Astrocyte (in vitro differentiated cells and primary cell): ENCODE measurements at regions not wholly inside any gene's neighbourhood (a gene's known extent, or its start where the extent isn't known, plus 50 kb on each side); places are given as distances from the start of the nearest gene placed in this dataset.

Source experiments
- DNase-seq: peaks from one replicate; pipeline ENCODE4 v3.0.0-alpha.2; 2010; ENCODE audit warnings: low read depth
- FAIRE-seq: peaks from 2 replicates; lab custom pipeline; 2011; peaks lifted over from hg19 to GRCh38; lab: Jason Lieb, UNC
- H2AFZ ChIP-seq: 2 replicates; pipeline ENCODE4 v1.6.0; 2012; ENCODE audit warnings: low read depth, low read length, inconsistent platforms
- H3K27ac ChIP-seq: 2 replicates; pipeline ENCODE4 v1.5.1; 2011; ENCODE audit warnings: low read depth, low read length, inconsistent platforms
- H3K27me3 ChIP-seq: 2 replicates; pipeline ENCODE4 v1.6.0; 2011; ENCODE audit warnings: low read length, inconsistent platforms; ENCODE audit not compliant: insufficient read depth
- H3K36me3 ChIP-seq: 2 replicates; pipeline ENCODE4 v1.5.1; 2011; ENCODE audit warnings: low read length, inconsistent platforms; ENCODE audit not compliant: insufficient read depth
- H3K4me1 ChIP-seq: 2 replicates; pipeline ENCODE4 v1.5.1; 2011; ENCODE audit warnings: low read length, inconsistent platforms; ENCODE audit not compliant: insufficient read depth
- H3K4me2 ChIP-seq: 2 replicates; pipeline ENCODE4 v1.6.0; 2012; ENCODE audit warnings: low read length, inconsistent platforms
- H3K4me3 ChIP-seq: 2 replicates; pipeline ENCODE4 v1.5.1; 2011; ENCODE audit warnings: low read depth, mild to moderate bottlenecking, low read length, inconsistent platforms; ENCODE audit not compliant: insufficient read depth
- H3K79me2 ChIP-seq: 2 replicates; pipeline ENCODE4 v1.6.0; 2012; ENCODE audit warnings: mild to moderate bottlenecking, low read length, inconsistent platforms; ENCODE audit not compliant: insufficient read depth
- H3K9ac ChIP-seq: 2 replicates; pipeline ENCODE4 v1.6.0; 2012; ENCODE audit warnings: mild to moderate bottlenecking, low read length, inconsistent platforms
- H3K9me3 ChIP-seq: 2 replicates; pipeline ENCODE4 v1.5.1; 2012; ENCODE audit warnings: low read depth, mild to moderate bottlenecking, low read length, inconsistent platforms; ENCODE audit not compliant: insufficient read depth
- H4K20me1 ChIP-seq: 2 replicates; pipeline ENCODE4 v1.6.0; 2012; ENCODE audit warnings: low read length, inconsistent platforms; ENCODE audit not compliant: insufficient read depth
- H3K27ac Mint-ChIP-seq: one replicate; pipeline ENCODE4 v1.8.0; 2021; ENCODE audit warnings: mild to moderate bottlenecking, mixed read lengths; ENCODE audit not compliant: unreplicated experiment
- H3K27me3 Mint-ChIP-seq: one replicate; pipeline ENCODE4 v1.8.0; 2021; ENCODE audit warnings: low read depth, mixed read lengths; ENCODE audit not compliant: unreplicated experiment
- H3K36me3 Mint-ChIP-seq: one replicate; pipeline ENCODE4 v1.8.0; 2021; ENCODE audit warnings: low read depth, mixed read lengths; ENCODE audit not compliant: unreplicated experiment
- H3K4me1 Mint-ChIP-seq: one replicate; pipeline ENCODE4 v1.8.0; 2021; ENCODE audit warnings: low read depth, mixed read lengths; ENCODE audit not compliant: unreplicated experiment
- H3K4me3 Mint-ChIP-seq: one replicate; pipeline ENCODE4 v1.8.0; 2021; ENCODE audit warnings: mild to moderate bottlenecking, moderate library complexity, mixed read lengths; ENCODE audit not compliant: unreplicated experiment
- H3K9me3 Mint-ChIP-seq: one replicate; pipeline ENCODE4 v1.8.0; 2021; ENCODE audit warnings: mild to moderate bottlenecking, mixed read lengths; ENCODE audit not compliant: unreplicated experiment
- EZH2 ChIP-seq: IDR thresholded peaks from 2 replicates; pipeline ENCODE4 v1.6.1; 2012; ENCODE audit warnings: mild to moderate bottlenecking, low read length, inconsistent platforms; ENCODE audit not compliant: insufficient read depth
- TF ChIP-seq, protein P1 (sequence below): IDR thresholded peaks from 2 replicates; pipeline ENCODE4 v1.5.1; 2011; ENCODE audit warnings: low read depth, mild to moderate bottlenecking, inconsistent platforms, low read length, moderate library complexity; ENCODE audit not compliant: insufficient read depth

DNA sequence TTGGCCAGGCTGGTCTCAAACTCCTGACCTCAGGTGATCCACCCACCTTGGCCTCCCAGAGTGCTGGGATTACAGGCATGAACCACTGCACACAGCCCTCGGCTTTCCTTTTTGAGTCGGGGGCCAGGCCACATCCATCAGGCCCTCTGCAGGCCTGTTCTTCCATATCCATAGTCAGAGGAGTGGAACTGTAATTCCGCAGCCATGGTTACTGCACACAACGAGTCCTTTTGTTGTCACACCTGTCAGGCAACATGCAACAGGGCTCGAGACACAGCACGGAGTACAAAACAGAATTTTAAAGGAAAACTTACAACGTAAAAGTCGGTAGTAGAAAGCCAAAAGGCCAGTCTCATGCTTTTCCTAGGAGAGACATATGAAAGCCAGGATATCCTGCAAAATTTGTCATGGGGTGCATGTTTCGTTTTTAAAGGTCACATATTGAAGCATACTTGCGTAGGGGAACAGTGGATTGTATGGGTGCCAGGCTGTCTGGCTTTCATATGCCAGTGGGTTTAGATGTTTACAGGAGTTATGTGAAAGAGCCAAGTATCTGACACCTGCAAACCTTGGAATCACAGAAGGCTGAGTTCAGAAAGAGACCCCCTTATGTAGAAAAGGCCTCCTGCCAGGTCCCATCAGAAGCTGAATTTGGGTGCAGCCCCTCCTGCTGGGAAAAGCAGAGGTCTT lies 63.2 kb upstream of the LPP start:
- Mint-ChIP-seq H3K27ac (no peak overlapping the region), H3K4me3 (no peak overlapping the region), H3K27me3 (peaks cover 7% of the 10 kb centered on the region), H3K4me1 (no peaks in the 10 kb centered on the region), H3K36me3 (no peaks in the 10 kb centered on the region), H3K9me3 (no peaks in the 10 kb centered on the region)
- no peak overlapping the region for H3K9ac ChIP-seq
- H3K4me1 ChIP-seq, result no peaks in the 10 kb centered on the region
- H4K20me1 ChIP-seq, result no peaks in the 10 kb centered on the region
- H2AFZ ChIP-seq, result no peak overlapping the region
- no peak overlapping the region for H3K4me3 ChIP-seq
- no peak overlapping the region for H3K27ac ChIP-seq
- H3K9me3 ChIP-seq, result no peaks in the 10 kb centered on the region
- H3K4me2 ChIP-seq, result no peak overlapping the region
- no peaks in the 10 kb centered on the region for H3K36me3 ChIP-seq
- no peaks in the 10 kb centered on the region for H3K79me2 ChIP-seq
- DNase-seq (no peak), FAIRE-seq (no peak)
- TF ChIP-seq EZH2, result no peak
- TF ChIP-seq, protein P1, sequence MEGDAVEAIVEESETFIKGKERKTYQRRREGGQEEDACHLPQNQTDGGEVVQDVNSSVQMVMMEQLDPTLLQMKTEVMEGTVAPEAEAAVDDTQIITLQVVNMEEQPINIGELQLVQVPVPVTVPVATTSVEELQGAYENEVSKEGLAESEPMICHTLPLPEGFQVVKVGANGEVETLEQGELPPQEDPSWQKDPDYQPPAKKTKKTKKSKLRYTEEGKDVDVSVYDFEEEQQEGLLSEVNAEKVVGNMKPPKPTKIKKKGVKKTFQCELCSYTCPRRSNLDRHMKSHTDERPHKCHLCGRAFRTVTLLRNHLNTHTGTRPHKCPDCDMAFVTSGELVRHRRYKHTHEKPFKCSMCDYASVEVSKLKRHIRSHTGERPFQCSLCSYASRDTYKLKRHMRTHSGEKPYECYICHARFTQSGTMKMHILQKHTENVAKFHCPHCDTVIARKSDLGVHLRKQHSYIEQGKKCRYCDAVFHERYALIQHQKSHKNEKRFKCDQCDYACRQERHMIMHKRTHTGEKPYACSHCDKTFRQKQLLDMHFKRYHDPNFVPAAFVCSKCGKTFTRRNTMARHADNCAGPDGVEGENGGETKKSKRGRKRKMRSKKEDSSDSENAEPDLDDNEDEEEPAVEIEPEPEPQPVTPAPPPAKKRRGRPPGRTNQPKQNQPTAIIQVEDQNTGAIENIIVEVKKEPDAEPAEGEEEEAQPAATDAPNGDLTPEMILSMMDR, result no peak
- no peaks in the 10 kb centered on the region for H3K27me3 ChIP-seq

DNA sequence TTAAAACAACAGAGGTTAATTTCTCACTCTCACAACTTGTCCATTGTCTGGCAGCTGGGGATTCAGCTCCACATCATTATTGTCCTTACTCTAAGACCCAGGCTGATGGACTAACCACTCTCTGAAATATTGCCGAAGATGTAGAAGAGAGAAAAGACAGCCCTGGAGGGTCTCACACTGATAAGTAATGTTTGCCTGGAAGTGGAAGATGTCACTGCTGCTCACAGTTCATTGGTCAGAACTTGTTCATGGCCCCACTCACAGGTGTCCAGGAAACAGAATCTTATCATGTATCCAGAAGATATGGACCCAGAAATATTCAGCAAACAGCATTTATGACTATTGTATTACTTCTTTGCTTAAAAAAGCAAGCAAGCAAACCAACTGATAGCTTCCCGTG lies 62.2 kb upstream of the LPP start:
- no peak overlapping the region for H3K27ac Mint-ChIP-seq
- H3K4me1 Mint-ChIP-seq, result no peaks in the 10 kb centered on the region
- Histone ChIP-seq H3K4me3 (no peak overlapping the region), H3K4me1 (no peaks in the 10 kb centered on the region), H3K79me2 (no peaks in the 10 kb centered on the region), H3K36me3 (no peaks in the 10 kb centered on the region), H3K27me3 (no peaks in the 10 kb centered on the region), H3K27ac (no peak overlapping the region), H4K20me1 (no peaks in the 10 kb centered on the region), H2AFZ (no peak overlapping the region), H3K9me3 (no peaks in the 10 kb centered on the region), H3K4me2 (no peak overlapping the region), H3K9ac (no peak overlapping the region)
- no peak for TF ChIP-seq EZH2
- TF ChIP-seq, protein P1, result no peak
- no peaks in the 10 kb centered on the region for H3K9me3 Mint-ChIP-seq
- FAIRE-seq (no peak), DNase-seq (no peak)
- H3K36me3 Mint-ChIP-seq, result no peaks in the 10 kb centered on the region
- H3K4me3 Mint-ChIP-seq, result no peak overlapping the region
- peaks cover 7% of the 10 kb centered on the region for H3K27me3 Mint-ChIP-seq

DNA sequence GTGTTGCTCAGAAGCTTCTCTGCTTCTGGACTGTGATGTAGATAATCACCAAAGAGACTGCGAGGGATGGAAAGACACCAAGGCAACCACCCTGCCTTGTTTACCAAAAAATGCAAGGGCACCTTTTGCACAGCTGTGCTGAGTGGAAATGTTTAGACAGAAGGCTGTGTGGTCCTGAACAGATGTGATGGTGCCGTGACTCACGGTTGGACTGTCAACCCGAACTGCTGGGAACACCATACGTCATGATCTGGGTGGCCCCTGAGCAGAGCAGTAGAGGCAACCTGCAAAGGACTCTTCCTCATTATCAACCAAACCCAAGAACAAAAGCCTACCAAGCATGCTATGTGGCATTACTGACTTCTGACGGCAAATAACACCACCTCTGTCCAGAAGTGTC lies 61.3 kb upstream of the LPP start:
- DNase-seq, result no peak
- Histone ChIP-seq H3K27me3 (no peaks in the 10 kb centered on the region), H3K79me2 (no peaks in the 10 kb centered on the region), H3K9me3 (no peaks in the 10 kb centered on the region), H3K4me1 (no peaks in the 10 kb centered on the region), H3K27ac (no peak overlapping the region), H2AFZ (peak overlapping the region; percentile 9), H3K4me3 (no peak overlapping the region), H4K20me1 (no peaks in the 10 kb centered on the region), H3K4me2 (no peak overlapping the region), H3K36me3 (no peaks in the 10 kb centered on the region), H3K9ac (no peak overlapping the region)
- Mint-ChIP-seq H3K27me3 (peaks cover 7% of the 10 kb centered on the region), H3K4me3 (no peak overlapping the region), H3K9me3 (no peaks in the 10 kb centered on the region), H3K36me3 (no peaks in the 10 kb centered on the region), H3K27ac (no peak overlapping the region), H3K4me1 (no peaks in the 10 kb centered on the region)
- no peak for FAIRE-seq
- no peak for TF ChIP-seq EZH2
- TF ChIP-seq, protein P1, result no peak
